Fibroblast of the aortic adventitia (primary cell): ENCODE measurements at regions not wholly inside any gene's neighbourhood (a gene's known extent, or its start where the extent isn't known, plus 50 kb on each side); places are given as distances from the start of the nearest gene placed in this dataset.
"Not testable (repeated sequence)": the region's sequence is repeated elsewhere in the genome, so short reads cannot be mapped to it uniquely, and the experiment has no call there.

Experiments
- DNase-seq: peaks from one replicate; pipeline ENCODE4 v3.0.0-alpha.2; 2010; ENCODE audit warnings: low read depth
- H3K4me3 ChIP-seq: 2 replicates; pipeline ENCODE4 v1.5.1; 2011; ENCODE audit warnings: low read depth, mild to moderate bottlenecking, control low read depth, low read length, moderate library complexity
- CTCF ChIP-seq: IDR thresholded peaks from 2 replicates; pipeline ENCODE4 v1.5.1; 2011; ENCODE audit warnings: mild to moderate bottlenecking, low read length, control low read depth, inconsistent platforms; ENCODE audit not compliant: insufficient read depth

GRCh38 chr9:95696701-95697100, 178.8 kb upstream of the ERCC6L2 start:
- no peak overlapping the region for H3K4me3 ChIP-seq
- no peak for TF ChIP-seq CTCF
- DNase-seq = no peak

GRCh38 chr9:95691435-95691834, 174.7 kb upstream of the PTCH1 start:
- H3K4me3 ChIP-seq = no peak overlapping the region
- no peak for DNase-seq
- no peak for TF ChIP-seq CTCF

- TF ChIP-seq CTCF = no peak
- no peak for DNase-seq
- H3K4me3 ChIP-seq = no peak overlapping the region
Measured at GRCh38 chr9:95689669-95690068, 172.9 kb upstream of the PTCH1 start.

GRCh38 chr9:95684516-95684915, 167.7 kb upstream of the PTCH1 start:
- no peak overlapping the region for H3K4me3 ChIP-seq
- TF ChIP-seq CTCF = no peak
- no peak for DNase-seq

GRCh38 chr9:95680306-95680705, 163.5 kb upstream of the PTCH1 start:
- not testable (repeated sequence) for DNase-seq, H3K4me3 ChIP-seq

- TF ChIP-seq CTCF = no peak
- no peak overlapping the region for H3K4me3 ChIP-seq
- no peak for DNase-seq
Measured at GRCh38 chr9:95679874-95680273, 163.1 kb upstream of the PTCH1 start.

- TF ChIP-seq CTCF = no peak
- H3K4me3 ChIP-seq = no peak overlapping the region
- no peak for DNase-seq
Measured at GRCh38 chr9:95678759-95679158, 162.0 kb upstream of the PTCH1 start.
